ENCODE measurements at regions not wholly inside any gene's neighbourhood (a gene's known extent, or its start where the extent isn't known, plus 50 kb on each side); places are given as distances from the start of the nearest gene placed in this dataset.

DNA sequence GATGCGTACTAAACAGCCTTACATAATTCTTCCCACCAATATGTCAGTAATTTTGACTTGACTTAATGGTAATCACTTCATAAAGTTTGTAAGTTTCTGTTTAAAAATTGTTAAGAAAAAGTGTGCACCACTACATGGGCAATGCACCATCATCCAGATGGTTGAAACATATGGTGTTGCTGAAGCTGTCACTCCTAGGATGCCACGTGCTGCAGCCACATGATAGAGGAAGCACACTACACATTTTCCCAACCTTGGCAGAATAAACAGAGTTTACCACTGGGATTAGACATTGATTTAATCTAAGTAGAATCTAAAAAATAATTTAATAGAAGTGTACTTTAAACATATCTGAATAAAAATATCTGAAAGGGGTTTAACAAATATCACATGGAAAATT, 1209.9 kb downstream of the NSUN3 start:
- no peak overlapping the region for H4K91ac ChIP-seq (ENCODE audit: low read depth, low read length, poor library complexity)
- no peak overlapping the region for H3K4ac ChIP-seq (ENCODE audit: low read length)
- no peak overlapping the region for H2AFZ ChIP-seq (ENCODE audit: low read length)

DNA sequence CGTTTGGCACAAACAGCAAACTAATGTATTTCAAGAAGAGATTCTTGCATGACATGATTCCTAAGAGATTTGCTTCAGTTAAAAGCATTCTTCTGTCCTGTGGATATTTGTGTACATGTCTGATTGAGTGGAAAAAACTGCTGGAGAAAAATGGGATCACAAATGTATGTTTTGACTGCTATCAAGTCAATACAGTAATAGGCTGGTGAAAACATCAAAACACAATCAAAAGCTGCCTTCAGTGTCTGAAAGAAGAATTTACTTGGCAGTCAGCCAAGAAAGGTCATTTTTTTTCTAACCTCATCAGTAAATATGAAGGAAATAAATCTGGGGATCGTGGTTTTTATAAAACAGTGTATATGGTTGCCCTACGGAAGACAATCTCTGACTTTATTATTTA, 1214.8 kb downstream of the NSUN3 start:
- H3K4ac ChIP-seq (ENCODE audit: low read length) = no peak overlapping the region
- WGBS, 2 donors (ENCODE audit: extremely low coverage in 2 of 2, insufficient read length in 2 of 2, insufficient replicate concordance in 1 of 2) = no CpG with 5 or more reads among the region's 3 CpGs
- H3K36me3 ChIP-seq (replicated peaks in 1 of 2; ENCODE audit: control insufficient read depth in 2 of 2, insufficient read depth in 2 of 2, low read length in 2 of 2) = no peaks in the 10 kb centered on the region
- H3K18ac ChIP-seq (ENCODE audit: low read length) = no peak overlapping the region
- no peak overlapping the region for H3K4me2 ChIP-seq (ENCODE audit: insufficient read depth, low read length, poor library complexity, severe bottlenecking)
- H3K4me1 ChIP-seq (ENCODE audit: control insufficient read depth in 2 of 2, insufficient read depth in 1 of 2, low read depth in 1 of 2, low read length in 2 of 2) = no peaks in the 10 kb centered on the region
- no peak overlapping the region for H3K27ac ChIP-seq (replicated peaks; ENCODE audit: low read length)
- H2BK15ac ChIP-seq (ENCODE audit: low read length) = no peak overlapping the region
- H3K79me1 ChIP-seq (ENCODE audit: low read depth, low read length) = no peaks in the 10 kb centered on the region
- no peak overlapping the region for H3K14ac ChIP-seq (ENCODE audit: low read length)
- no peak overlapping the region for H2AFZ ChIP-seq (ENCODE audit: low read length)
- no peak overlapping the region for H3K23ac ChIP-seq (ENCODE audit: low read depth, low read length, poor library complexity)
- H3K9me3 ChIP-seq (replicated peaks in 1 of 2; ENCODE audit: control insufficient read depth in 2 of 2, insufficient read depth in 1 of 2, low read depth in 1 of 2, low read length in 2 of 2) = peaks cover 2 to 3% of the 10 kb centered on the region in 2 donors
- H2BK12ac ChIP-seq (ENCODE audit: low read length) = no peak overlapping the region
- DNase-seq (ENCODE audit: low spot score) = no peak
- no peak overlapping the region for H4K8ac ChIP-seq (ENCODE audit: low read depth, low read length)
- H2BK120ac ChIP-seq (ENCODE audit: low read depth, low read length) = no peak overlapping the region
- H3K4me3 ChIP-seq (ENCODE audit: low read length in 2 of 2) = no peak overlapping the region
- no peaks in the 10 kb centered on the region for H3K27me3 ChIP-seq (ENCODE audit: control insufficient read depth in 3 of 3, insufficient read depth in 3 of 3, low read depth in 1 of 3, low read length in 3 of 3)
- no peak overlapping the region for H4K91ac ChIP-seq (ENCODE audit: low read depth, low read length, poor library complexity)
- H2BK5ac ChIP-seq (ENCODE audit: low read length) = no peak overlapping the region
- no peak overlapping the region for H3K9ac ChIP-seq (ENCODE audit: low read depth, low read length, poor library complexity)
- H2AK5ac ChIP-seq (ENCODE audit: low read depth, low read length) = no peak overlapping the region

More for the DNA sequence above, 1209.9 kb downstream of the NSUN3 start:
- Histone ChIP-seq H3K18ac (ENCODE audit: low read length) (no peak overlapping the region), H2AK5ac (ENCODE audit: low read depth, low read length) (no peak overlapping the region), H2BK12ac (ENCODE audit: low read length) (no peak overlapping the region), H3K9ac (ENCODE audit: low read depth, low read length, poor library complexity) (no peak overlapping the region), H3K36me3 (replicated peaks in 1 of 2; ENCODE audit: control insufficient read depth in 2 of 2, insufficient read depth in 2 of 2, low read length in 2 of 2) (no peaks in the 10 kb centered on the region), H3K14ac (ENCODE audit: low read length) (no peak overlapping the region), H3K27me3 (ENCODE audit: control insufficient read depth in 3 of 3, insufficient read depth in 3 of 3, low read depth in 1 of 3, low read length in 3 of 3) (no peaks in the 10 kb centered on the region), H3K79me1 (ENCODE audit: low read depth, low read length) (no peaks in the 10 kb centered on the region), H3K27ac (replicated peaks; ENCODE audit: low read length) (no peak overlapping the region), H3K4me1 (ENCODE audit: control insufficient read depth in 2 of 2, insufficient read depth in 1 of 2, low read depth in 1 of 2, low read length in 2 of 2) (no peaks in the 10 kb centered on the region), H3K9me3 (replicated peaks in 1 of 2; ENCODE audit: control insufficient read depth in 2 of 2, insufficient read depth in 1 of 2, low read depth in 1 of 2, low read length in 2 of 2) (no peaks in the 10 kb centered on the region), H3K4me3 (ENCODE audit: low read length in 2 of 2) (no peak overlapping the region), H3K4me2 (ENCODE audit: insufficient read depth, low read length, poor library complexity, severe bottlenecking) (no peak overlapping the region), H3K23ac (ENCODE audit: low read depth, low read length, poor library complexity) (no peak overlapping the region), H4K8ac (ENCODE audit: low read depth, low read length) (no peak overlapping the region), H2BK5ac (ENCODE audit: low read length) (no peak overlapping the region), H2BK15ac (ENCODE audit: low read length) (no peak overlapping the region), H2BK120ac (ENCODE audit: low read depth, low read length) (no peak overlapping the region)
- no peak for DNase-seq (ENCODE audit: low spot score)
- no CpG with 5 or more reads among the region's 2 CpGs for WGBS, 2 donors (ENCODE audit: extremely low coverage in 2 of 2, insufficient read length in 2 of 2, insufficient replicate concordance in 1 of 2)

DNA sequence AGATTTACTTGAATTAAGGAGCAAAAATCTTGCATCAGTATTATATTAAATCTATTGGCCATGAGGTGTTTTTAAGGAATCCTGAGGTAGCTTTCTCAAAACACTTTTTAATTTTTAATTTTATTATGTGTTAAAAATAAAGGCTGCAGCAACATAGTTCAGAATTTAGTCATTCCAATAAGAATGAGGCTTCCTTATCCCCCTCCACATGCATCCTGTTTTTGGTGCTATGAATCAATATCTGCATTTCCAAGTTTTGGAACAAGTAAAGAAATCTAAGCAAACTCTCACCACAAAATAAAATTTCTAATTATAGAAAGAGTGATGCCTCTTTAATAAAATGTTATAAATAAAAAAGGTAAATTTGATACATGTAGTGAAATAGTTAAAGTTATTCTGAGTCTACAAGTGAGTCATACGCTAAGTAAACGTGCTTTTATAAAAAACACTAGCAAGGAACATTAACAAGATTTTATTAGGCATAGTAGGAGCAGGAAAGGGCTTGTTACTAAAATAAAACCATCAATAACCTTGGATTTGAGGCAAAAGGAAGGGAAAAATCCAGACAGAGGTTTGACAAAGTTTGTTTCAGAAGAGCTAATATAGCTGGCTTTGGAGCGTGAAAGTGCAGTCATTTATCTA, 1218.0 kb downstream of the NSUN3 start:
- Histone ChIP-seq H3K4me2 (ENCODE audit: insufficient read depth, low read length, poor library complexity, severe bottlenecking) (no peak overlapping the region), H2BK12ac (ENCODE audit: low read length) (no peak overlapping the region)

DNA sequence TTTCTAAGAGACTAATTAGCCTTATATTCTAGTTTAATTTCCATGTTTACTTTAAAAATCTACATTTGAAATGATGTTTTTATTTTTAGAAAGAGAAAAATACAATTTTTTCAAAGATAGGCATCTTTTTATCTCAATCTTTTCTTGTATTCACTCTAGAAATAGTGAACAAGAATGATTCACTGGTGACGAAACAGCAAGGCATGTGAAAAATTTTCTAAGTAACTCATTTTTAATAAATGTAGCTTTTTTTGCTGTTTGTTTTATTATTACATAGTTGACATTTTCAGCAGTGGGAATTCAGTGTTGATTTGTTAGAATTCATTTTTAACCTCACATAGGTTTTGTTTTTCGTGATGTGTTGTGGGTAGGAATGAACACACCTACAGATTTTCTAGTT, 1226.4 kb downstream of the NSUN3 start:
- H2AK5ac ChIP-seq (ENCODE audit: low read depth, low read length) = no peak overlapping the region
- H4K8ac ChIP-seq (ENCODE audit: low read depth, low read length) = no peak overlapping the region
- H3K36me3 ChIP-seq (replicated peaks in 1 of 2; ENCODE audit: control insufficient read depth in 2 of 2, insufficient read depth in 2 of 2, low read length in 2 of 2) = no peaks in the 10 kb centered on the region
- no peak overlapping the region for H2BK120ac ChIP-seq (ENCODE audit: low read depth, low read length)
- no peak overlapping the region for H2AFZ ChIP-seq (ENCODE audit: low read length)
- H3K4ac ChIP-seq (ENCODE audit: low read length) = no peak overlapping the region
- H2BK12ac ChIP-seq (ENCODE audit: low read length) = no peak overlapping the region
- H3K18ac ChIP-seq (ENCODE audit: low read length) = no peak overlapping the region
- DNase-seq (ENCODE audit: low spot score) = no peak
- H3K27me3 ChIP-seq (ENCODE audit: control insufficient read depth in 3 of 3, insufficient read depth in 3 of 3, low read depth in 1 of 3, low read length in 3 of 3) = no peaks in the 10 kb centered on the region
- H3K4me3 ChIP-seq (ENCODE audit: low read length in 2 of 2) = no peak overlapping the region
- no peak overlapping the region for H3K9ac ChIP-seq (ENCODE audit: low read depth, low read length, poor library complexity)
- no peaks in the 10 kb centered on the region for H3K4me1 ChIP-seq (ENCODE audit: control insufficient read depth in 2 of 2, insufficient read depth in 1 of 2, low read depth in 1 of 2, low read length in 2 of 2)
- H4K91ac ChIP-seq (ENCODE audit: low read depth, low read length, poor library complexity) = no peak overlapping the region
- H3K14ac ChIP-seq (ENCODE audit: low read length) = no peak overlapping the region
- no peak overlapping the region for H3K4me2 ChIP-seq (ENCODE audit: insufficient read depth, low read length, poor library complexity, severe bottlenecking)
- no peak overlapping the region for H3K23ac ChIP-seq (ENCODE audit: low read depth, low read length, poor library complexity)
- no peak overlapping the region for H2BK5ac ChIP-seq (ENCODE audit: low read length)
- H3K27ac ChIP-seq (replicated peaks; ENCODE audit: low read length) = no peak overlapping the region
- no peak overlapping the region for H2BK15ac ChIP-seq (ENCODE audit: low read length)
- H3K79me1 ChIP-seq (ENCODE audit: low read depth, low read length) = no peaks in the 10 kb centered on the region
- H3K9me3 ChIP-seq (replicated peaks in 1 of 2; ENCODE audit: control insufficient read depth in 2 of 2, insufficient read depth in 1 of 2, low read depth in 1 of 2, low read length in 2 of 2) = no peaks in the 10 kb centered on the region
- no CpG with 5 or more reads among the region's 2 CpGs for WGBS, 2 donors (ENCODE audit: extremely low coverage in 2 of 2, insufficient read length in 2 of 2, insufficient replicate concordance in 1 of 2)

More for the DNA sequence above, 1218.0 kb downstream of the NSUN3 start:
- WGBS, 2 donors (ENCODE audit: extremely low coverage in 2 of 2, insufficient read length in 2 of 2, insufficient replicate concordance in 1 of 2) = no CpG with 5 or more reads among the region's 3 CpGs
- Histone ChIP-seq H2BK120ac (ENCODE audit: low read depth, low read length) (no peak overlapping the region), H3K4me1 (ENCODE audit: control insufficient read depth in 2 of 2, insufficient read depth in 1 of 2, low read depth in 1 of 2, low read length in 2 of 2) (no peaks in the 10 kb centered on the region), H3K4me3 (ENCODE audit: low read length in 2 of 2) (no peak overlapping the region), H3K9me3 (replicated peaks in 1 of 2; ENCODE audit: control insufficient read depth in 2 of 2, insufficient read depth in 1 of 2, low read depth in 1 of 2, low read length in 2 of 2) (peaks cover 2 to 3% of the 10 kb centered on the region in 2 donors), H3K27me3 (ENCODE audit: control insufficient read depth in 3 of 3, insufficient read depth in 3 of 3, low read depth in 1 of 3, low read length in 3 of 3) (no peaks in the 10 kb centered on the region), H3K9ac (ENCODE audit: low read depth, low read length, poor library complexity) (no peak overlapping the region), H3K4ac (ENCODE audit: low read length) (no peak overlapping the region), H2AK5ac (ENCODE audit: low read depth, low read length) (no peak overlapping the region), H2BK15ac (ENCODE audit: low read length) (no peak overlapping the region), H3K18ac (ENCODE audit: low read length) (no peak overlapping the region), H3K36me3 (replicated peaks in 1 of 2; ENCODE audit: control insufficient read depth in 2 of 2, insufficient read depth in 2 of 2, low read length in 2 of 2) (no peaks in the 10 kb centered on the region), H4K8ac (ENCODE audit: low read depth, low read length) (no peak overlapping the region), H2AFZ (ENCODE audit: low read length) (no peak overlapping the region), H3K79me1 (ENCODE audit: low read depth, low read length) (no peaks in the 10 kb centered on the region), H3K23ac (ENCODE audit: low read depth, low read length, poor library complexity) (no peak overlapping the region), H3K27ac (replicated peaks; ENCODE audit: low read length) (no peak overlapping the region), H4K91ac (ENCODE audit: low read depth, low read length, poor library complexity) (no peak overlapping the region), H3K14ac (ENCODE audit: low read length) (no peak overlapping the region), H2BK5ac (ENCODE audit: low read length) (no peak overlapping the region)
- DNase-seq (ENCODE audit: low spot score) = no peak

All from neuronal stem cell (in vitro differentiated cells).